ENCODE measurements at regions not wholly inside any gene's neighbourhood (a gene's known extent, or its start where the extent isn't known, plus 50 kb on each side); places are given as distances from the start of the nearest gene placed in this dataset.

DNA sequence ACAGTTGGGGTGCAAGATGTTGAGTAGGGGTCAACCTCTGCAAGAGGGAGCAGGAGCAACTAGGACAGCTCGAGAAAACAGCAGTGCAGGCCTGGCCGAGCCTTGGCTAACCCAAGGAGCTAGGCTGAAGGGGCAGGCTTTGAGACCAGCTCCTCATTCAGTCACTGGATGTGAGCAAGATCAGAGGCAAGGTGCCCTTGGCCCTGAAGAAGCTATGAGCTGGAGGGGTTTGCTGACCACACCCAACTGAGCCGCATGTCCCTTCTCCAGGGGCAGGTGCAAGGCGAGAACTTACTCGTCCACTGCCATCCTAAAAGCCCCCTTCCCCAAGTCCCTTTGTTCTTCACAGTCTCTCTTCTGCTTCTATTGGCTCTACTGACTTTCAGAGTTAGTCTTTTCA, 126.1 kb upstream of the UBL3 start:
- TF ChIP-seq, protein P1, sequence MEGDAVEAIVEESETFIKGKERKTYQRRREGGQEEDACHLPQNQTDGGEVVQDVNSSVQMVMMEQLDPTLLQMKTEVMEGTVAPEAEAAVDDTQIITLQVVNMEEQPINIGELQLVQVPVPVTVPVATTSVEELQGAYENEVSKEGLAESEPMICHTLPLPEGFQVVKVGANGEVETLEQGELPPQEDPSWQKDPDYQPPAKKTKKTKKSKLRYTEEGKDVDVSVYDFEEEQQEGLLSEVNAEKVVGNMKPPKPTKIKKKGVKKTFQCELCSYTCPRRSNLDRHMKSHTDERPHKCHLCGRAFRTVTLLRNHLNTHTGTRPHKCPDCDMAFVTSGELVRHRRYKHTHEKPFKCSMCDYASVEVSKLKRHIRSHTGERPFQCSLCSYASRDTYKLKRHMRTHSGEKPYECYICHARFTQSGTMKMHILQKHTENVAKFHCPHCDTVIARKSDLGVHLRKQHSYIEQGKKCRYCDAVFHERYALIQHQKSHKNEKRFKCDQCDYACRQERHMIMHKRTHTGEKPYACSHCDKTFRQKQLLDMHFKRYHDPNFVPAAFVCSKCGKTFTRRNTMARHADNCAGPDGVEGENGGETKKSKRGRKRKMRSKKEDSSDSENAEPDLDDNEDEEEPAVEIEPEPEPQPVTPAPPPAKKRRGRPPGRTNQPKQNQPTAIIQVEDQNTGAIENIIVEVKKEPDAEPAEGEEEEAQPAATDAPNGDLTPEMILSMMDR (IDR thresholded peaks at IDR 0.05; ENCODE audit: extremely low read depth in 1 of 2, insufficient read depth in 1 of 2, low read depth in 1 of 2, low read length in 2 of 2), result no peak
- TF ChIP-seq POLR2A (IDR thresholded peaks at IDR 0.05; ENCODE audit: low read depth, low read length) (no peak), POLR2AphosphoS5 (IDR thresholded peaks at IDR 0.05; ENCODE audit: insufficient read depth, low read depth, low read length) (no peak)
